Activated T-cell treated with anti-CD3 and anti-CD28 coated beads, Interleukin-2, amount 50 U/mL, for 72 hours (primary cell): ENCODE measurements at regions not wholly inside any gene's neighbourhood (a gene's known extent, or its start where the extent isn't known, plus 50 kb on each side); places are given as distances from the start of the nearest gene placed in this dataset.

Experiments
- ATAC-seq, 2 donors: fragments of 150-1000 bp; cut with Tn5 transposase; replicated peaks in 1 of 2; 2 replicates each; pipeline ENCODE4 v1.10.0; 2021; ENCODE audit warnings: moderate library complexity in 2 of 2, mild to moderate bottlenecking in 1 of 2
- DNase-seq, 2 donors: peaks; one replicate each; pipeline ENCODE4 v3.0.0; 2021 to 2022; ENCODE audit warnings: mixed read lengths in 1 of 2
- H3K27ac Mint-ChIP-seq: one replicate; pipeline ENCODE4 v1.8.0; 2022; ENCODE audit warnings: mild to moderate bottlenecking, moderate library complexity, mixed read lengths
- H3K27me3 Mint-ChIP-seq: one replicate; pipeline ENCODE4 v1.8.0; 2022; ENCODE audit warnings: low read depth, mixed read lengths
- H3K36me3 Mint-ChIP-seq, 2 donors: one replicate each; pipeline ENCODE4 v1.8.0; 2022; ENCODE audit warnings: mixed read lengths in 2 of 2, mild to moderate bottlenecking in 1 of 2; ENCODE audit not compliant: insufficient read depth in 2 of 2
- H3K4me1 Mint-ChIP-seq: one replicate; pipeline ENCODE4 v1.8.0; 2022; ENCODE audit warnings: low read depth, mixed read lengths
- H3K4me3 Mint-ChIP-seq, 2 donors: one replicate each; pipeline ENCODE4 v1.8.0; 2022; ENCODE audit warnings: mild to moderate bottlenecking in 2 of 2, mixed read lengths in 2 of 2, moderate library complexity in 2 of 2
- H3K9me3 Mint-ChIP-seq, 2 donors: one replicate each; pipeline ENCODE4 v1.8.0; 2022; ENCODE audit warnings: mixed read lengths in 2 of 2

DNA sequence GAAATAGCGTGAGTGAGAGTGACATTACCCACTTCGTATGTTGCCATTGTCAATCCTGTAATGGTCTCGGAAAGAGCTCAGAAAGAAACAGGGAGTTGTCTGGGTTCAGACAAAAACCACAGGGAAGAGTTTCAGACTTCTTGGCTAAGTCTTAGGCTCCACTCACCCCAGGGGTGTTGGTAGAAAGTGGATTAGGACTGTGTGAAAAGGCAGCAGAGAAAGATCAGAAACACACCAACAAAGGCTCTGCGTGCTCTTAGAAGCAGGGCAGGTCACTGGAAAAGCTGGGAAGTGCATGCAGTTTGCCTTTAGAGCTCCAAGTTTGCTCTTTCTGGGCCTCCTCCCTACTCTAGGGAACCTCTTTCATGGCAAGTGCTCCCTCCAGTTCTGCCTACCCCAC lies 106.1 kb upstream of the PLXNC1 start:
- H3K27ac Mint-ChIP-seq, result no peak overlapping the region
- H3K9me3 Mint-ChIP-seq, result peaks cover 1 to 12% of the 10 kb centered on the region in 2 donors
- no peak for ATAC-seq
- H3K4me1 Mint-ChIP-seq, result no peaks in the 10 kb centered on the region
- no peak for DNase-seq
- H3K4me3 Mint-ChIP-seq, result no peak overlapping the region
- no peaks in the 10 kb centered on the region for H3K27me3 Mint-ChIP-seq
- H3K36me3 Mint-ChIP-seq, result peaks cover 7 to 10% of the 10 kb centered on the region in 2 donors

- peaks cover 0 to 5% of the 10 kb centered on the region in 2 donors for H3K9me3 Mint-ChIP-seq
- peaks cover 4% of the 10 kb centered on the region for H3K4me1 Mint-ChIP-seq
- H3K4me3 Mint-ChIP-seq, result no peak overlapping the region
- no peak overlapping the region for H3K27ac Mint-ChIP-seq
- peaks cover 3 to 4% of the 10 kb centered on the region in 2 donors for H3K36me3 Mint-ChIP-seq
- ATAC-seq (no peak), DNase-seq (peak in 1 of 2 donors; percentile 2)
- no peaks in the 10 kb centered on the region for H3K27me3 Mint-ChIP-seq
Observed at GRCh38 chr12:94046626-94047410, 101.6 kb upstream of the PLXNC1 start.

DNA sequence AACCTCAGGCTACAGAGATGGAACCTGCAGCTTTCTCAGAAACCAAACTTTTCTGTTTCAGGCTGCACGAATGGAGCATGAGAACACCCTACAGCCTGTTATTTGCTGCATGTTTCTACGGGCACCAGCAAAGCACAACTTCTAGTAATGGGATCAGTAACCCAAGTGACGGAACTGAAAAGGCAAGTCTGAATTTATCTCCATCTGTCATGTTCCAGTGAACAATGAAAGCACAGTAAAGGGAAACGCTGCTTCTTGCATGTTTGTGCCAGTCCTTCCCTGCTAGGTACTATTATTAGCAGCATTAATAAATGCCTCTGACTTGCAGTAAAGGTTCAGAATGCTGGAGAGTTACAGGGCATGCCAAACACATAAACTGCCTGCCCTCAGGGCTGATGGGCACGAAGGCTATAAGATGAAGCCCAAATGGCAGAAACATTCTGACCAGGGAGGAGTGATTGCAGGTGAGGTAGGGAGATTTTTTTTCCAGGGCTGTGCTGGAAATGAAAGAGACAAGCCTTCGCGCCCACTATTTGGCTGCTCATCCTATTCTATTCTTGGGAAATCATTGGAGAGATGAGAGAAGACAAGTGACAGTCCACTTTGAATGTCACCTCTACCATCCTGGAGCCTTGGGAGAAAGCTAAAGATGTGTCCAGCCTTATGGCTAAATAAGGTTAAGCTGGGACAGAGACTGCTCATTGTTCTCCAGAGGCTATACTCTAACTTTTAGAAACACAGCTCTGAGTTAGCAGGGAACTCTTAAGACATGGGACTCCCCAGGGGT lies 100.4 kb upstream of the PLXNC1 start:
- Mint-ChIP-seq H3K27me3 (no peaks in the 10 kb centered on the region), H3K4me1 (peaks cover 4% of the 10 kb centered on the region), H3K4me3 (no peak overlapping the region), H3K9me3 (peaks cover 0 to 5% of the 10 kb centered on the region in 2 donors), H3K36me3 (peaks cover 3 to 4% of the 10 kb centered on the region in 2 donors), H3K27ac (no peak overlapping the region)
- ATAC-seq, result no peak
- DNase-seq, result no peak

DNA sequence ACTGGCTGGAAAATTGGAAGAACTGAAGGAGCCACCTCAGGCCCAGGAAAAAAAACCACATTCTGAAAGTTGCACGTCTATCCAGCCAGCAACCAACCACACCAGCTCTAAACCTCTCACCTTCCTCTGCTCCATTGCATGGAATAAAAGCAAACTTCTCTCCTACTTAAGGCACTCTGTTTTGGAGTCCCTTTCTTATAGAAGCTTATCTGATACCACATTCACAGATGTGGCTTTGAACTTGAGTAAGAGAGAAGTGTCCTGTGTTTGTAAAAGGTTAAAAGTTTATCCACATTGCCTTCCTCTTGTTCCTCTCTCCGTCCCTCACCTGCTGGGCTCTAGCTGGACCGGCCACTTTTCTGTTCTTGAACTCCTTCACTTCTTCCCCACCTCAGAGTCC lies 99.6 kb upstream of the PLXNC1 start:
- H3K4me3 Mint-ChIP-seq, result no peak overlapping the region
- H3K36me3 Mint-ChIP-seq, result peaks cover 4 to 5% of the 10 kb centered on the region in 2 donors
- DNase-seq (no peak), ATAC-seq (no peak)
- no peak overlapping the region for H3K27ac Mint-ChIP-seq
- H3K9me3 Mint-ChIP-seq, result peaks cover 0 to 3% of the 10 kb centered on the region in 2 donors
- peaks cover 4% of the 10 kb centered on the region for H3K4me1 Mint-ChIP-seq
- no peaks in the 10 kb centered on the region for H3K27me3 Mint-ChIP-seq

- H3K9me3 Mint-ChIP-seq, result peaks cover 0 to 3% of the 10 kb centered on the region in 2 donors
- H3K4me1 Mint-ChIP-seq, result peaks cover 4% of the 10 kb centered on the region
- no peak for ATAC-seq
- H3K27ac Mint-ChIP-seq, result no peak overlapping the region
- no peak overlapping the region for H3K4me3 Mint-ChIP-seq
- H3K36me3 Mint-ChIP-seq, result peaks cover 4 to 5% of the 10 kb centered on the region in 2 donors
- no peak for DNase-seq
- H3K27me3 Mint-ChIP-seq, result no peaks in the 10 kb centered on the region
Observed at GRCh38 chr12:94049718-94050117, 98.7 kb upstream of the PLXNC1 start.

DNA sequence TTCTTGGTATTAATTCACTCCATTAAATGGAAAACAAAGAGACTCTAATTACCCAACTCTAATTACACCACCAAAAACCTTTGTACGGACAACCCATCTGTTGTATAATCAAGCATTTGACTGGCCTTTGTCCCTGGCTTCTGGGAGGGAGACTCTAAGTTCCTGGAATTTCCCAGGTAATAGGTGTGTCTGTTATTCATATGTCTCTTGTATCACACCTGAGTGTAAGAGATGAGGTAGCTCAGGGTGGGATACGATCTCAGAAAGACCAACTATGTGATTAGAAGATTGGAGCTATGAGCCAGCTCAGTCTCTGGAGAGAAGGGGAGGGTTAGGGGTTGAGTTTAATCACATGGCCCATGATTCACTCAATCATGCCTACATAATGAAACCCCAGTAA lies 94.7 kb upstream of the PLXNC1 start:
- Mint-ChIP-seq H3K4me1 (peaks cover 4% of the 10 kb centered on the region), H3K36me3 (peaks cover 4 to 7% of the 10 kb centered on the region in 2 donors), H3K9me3 (peaks cover 2 to 3% of the 10 kb centered on the region in 2 donors), H3K27me3 (no peaks in the 10 kb centered on the region), H3K4me3 (no peak overlapping the region), H3K27ac (no peak overlapping the region)
- no peak for DNase-seq
- no peak for ATAC-seq

DNA sequence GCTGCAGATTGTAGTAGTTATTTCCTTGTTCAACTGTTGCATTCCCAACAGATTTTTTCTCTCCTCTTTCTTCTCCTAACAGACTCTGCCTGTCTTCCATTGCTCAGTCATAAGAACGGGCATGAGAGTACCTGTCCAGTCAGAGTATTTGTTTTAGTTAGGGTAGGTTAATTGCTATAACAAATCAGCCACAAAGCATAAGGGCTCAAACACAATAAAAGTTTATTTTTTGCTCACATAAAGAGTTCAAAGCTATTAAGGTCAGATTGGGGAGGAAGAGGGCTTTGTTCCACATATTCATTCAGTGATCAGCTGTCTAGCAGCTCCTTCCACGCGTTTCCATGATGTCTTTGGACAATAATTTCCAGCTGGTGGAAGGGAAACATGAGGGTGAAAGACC lies 92.8 kb upstream of the PLXNC1 start:
- Mint-ChIP-seq H3K4me1 (no peaks in the 10 kb centered on the region), H3K27me3 (no peaks in the 10 kb centered on the region), H3K27ac (no peak overlapping the region), H3K36me3 (peaks cover 3 to 7% of the 10 kb centered on the region in 2 donors), H3K9me3 (peaks cover 2 to 3% of the 10 kb centered on the region in 2 donors), H3K4me3 (no peak overlapping the region)
- ATAC-seq (no peak), DNase-seq (no peak)

- no peaks in the 10 kb centered on the region for H3K27me3 Mint-ChIP-seq
- peaks cover 0 to 2% of the 10 kb centered on the region in 2 donors for H3K9me3 Mint-ChIP-seq
- no peaks in the 10 kb centered on the region for H3K4me1 Mint-ChIP-seq
- no peak overlapping the region for H3K4me3 Mint-ChIP-seq
- no peak for DNase-seq
- H3K36me3 Mint-ChIP-seq, result peaks cover 0 to 4% of the 10 kb centered on the region in 2 donors
- ATAC-seq, result no peak
- H3K27ac Mint-ChIP-seq, result no peak overlapping the region
Observed at GRCh38 chr12:94056419-94057158, 91.8 kb upstream of the PLXNC1 start.

GRCh38 chr12:94057262-94058151 lies 90.9 kb upstream of the PLXNC1 start:
- ATAC-seq (no peak), DNase-seq (no peak)
- H3K27ac Mint-ChIP-seq, result no peak overlapping the region
- peaks cover 0 to 2% of the 10 kb centered on the region in 2 donors for H3K9me3 Mint-ChIP-seq
- no peak overlapping the region for H3K4me3 Mint-ChIP-seq
- no peaks in the 10 kb centered on the region for H3K4me1 Mint-ChIP-seq
- no peaks in the 10 kb centered on the region for H3K27me3 Mint-ChIP-seq
- peaks cover 0 to 4% of the 10 kb centered on the region in 2 donors for H3K36me3 Mint-ChIP-seq

DNA sequence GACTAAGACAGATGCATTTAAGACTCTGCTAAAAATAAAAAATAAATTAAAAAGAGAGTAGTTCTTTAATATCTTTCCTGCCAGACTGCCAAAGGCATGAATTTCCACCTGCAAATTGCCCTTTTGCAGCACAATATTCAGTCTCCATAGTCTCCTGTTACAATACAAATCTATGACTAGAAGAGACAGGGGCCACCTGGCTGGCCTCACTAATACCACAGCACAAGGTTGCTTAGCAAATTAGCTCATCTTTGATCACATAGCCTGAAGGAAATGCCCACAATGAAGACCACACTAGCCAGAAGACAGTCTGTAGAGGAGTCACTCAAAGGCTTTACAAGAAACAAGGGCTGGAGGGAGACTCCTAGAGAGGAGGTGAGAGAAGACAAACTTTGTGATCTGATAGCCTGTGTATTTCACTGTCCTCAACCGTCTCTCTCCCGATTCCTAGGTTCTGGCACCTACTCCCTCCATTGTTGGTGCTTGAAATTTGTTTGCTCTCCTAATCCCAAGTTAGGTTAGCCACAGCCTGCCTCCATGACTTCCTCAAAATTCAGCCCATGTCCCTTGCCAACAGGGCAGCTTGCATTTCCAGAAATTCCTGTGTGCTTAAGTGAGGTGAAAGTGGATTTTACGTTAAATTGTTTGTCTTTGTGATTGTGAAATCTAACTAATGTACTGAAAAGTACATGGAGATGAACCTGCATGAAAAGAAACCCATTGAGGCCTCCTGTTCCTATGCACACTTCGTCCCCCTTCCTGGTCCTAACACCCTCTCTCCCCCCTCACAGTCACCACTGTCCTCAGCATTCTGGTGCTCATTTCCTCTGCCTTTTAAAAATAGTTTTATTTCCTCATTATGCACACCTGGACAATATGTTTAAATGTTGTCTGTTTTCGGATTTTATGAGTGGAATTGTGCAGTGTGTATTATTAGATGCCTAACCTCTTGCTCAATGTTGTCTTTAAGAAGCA lies 88.7 kb upstream of the PLXNC1 start:
- DNase-seq, result no peak
- H3K9me3 Mint-ChIP-seq, result peaks cover 0 to 2% of the 10 kb centered on the region in 2 donors
- no peak overlapping the region for H3K27ac Mint-ChIP-seq
- H3K4me1 Mint-ChIP-seq, result no peaks in the 10 kb centered on the region
- no peak for ATAC-seq
- H3K4me3 Mint-ChIP-seq, result no peak overlapping the region
- no peaks in the 10 kb centered on the region for H3K27me3 Mint-ChIP-seq
- peaks cover 0 to 3% of the 10 kb centered on the region in 2 donors for H3K36me3 Mint-ChIP-seq

DNA sequence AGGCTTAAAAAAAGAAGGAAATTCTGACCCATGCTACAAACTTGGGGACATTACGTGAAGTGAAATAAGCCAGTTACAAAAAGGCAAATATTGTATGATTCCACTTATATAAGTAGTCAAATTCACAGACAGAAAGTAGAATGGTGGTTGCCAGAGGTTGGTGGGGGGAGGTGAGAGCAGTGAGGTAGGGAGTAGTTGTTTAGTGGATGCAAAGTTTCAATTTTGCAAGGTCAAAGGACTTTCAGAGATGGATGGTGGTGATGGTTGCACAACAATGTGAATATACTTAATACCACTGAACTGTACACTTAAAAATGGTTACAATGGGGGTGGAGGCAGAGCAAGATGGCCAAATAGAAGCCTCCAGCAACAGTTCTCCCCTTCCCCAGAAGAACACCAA lies 86.2 kb upstream of the PLXNC1 start:
- DNase-seq (no peak), ATAC-seq (no peak)
- Mint-ChIP-seq H3K27ac (no peak overlapping the region), H3K4me1 (no peaks in the 10 kb centered on the region), H3K9me3 (peaks cover 0 to 5% of the 10 kb centered on the region in 2 donors), H3K27me3 (no peaks in the 10 kb centered on the region), H3K36me3 (peaks cover 0 to 1% of the 10 kb centered on the region in 2 donors), H3K4me3 (no peak overlapping the region)
